CD4-positive, alpha-beta T cell (primary cell): ENCODE measurements at regions not wholly inside any gene's neighbourhood (a gene's known extent, or its start where the extent isn't known, plus 50 kb on each side); places are given as distances from the start of the nearest gene placed in this dataset.

Experiments used
- ATAC-seq: fragments of 200-7000 bp; cut with Tn5 transposase; one replicate; pipeline ENCODE4 v1.10.0; 2022; ENCODE audit warnings: mild to moderate bottlenecking; ENCODE audit not compliant: poor library complexity
- CTCF ChIA-PET: fragments of 350-600 bp; sonication (Branson Sonifier 250); formaldehyde crosslinking; loops from one replicate; lab custom pipeline; 2021; ENCODE audit warnings: antibody characterized with exemption, inconsistent platforms; lab: Charles Lee
- POLR2A ChIA-PET: fragments of 350-600 bp; sonication (Branson Sonifier 250); formaldehyde crosslinking; loops from one replicate; lab custom pipeline; 2021; ENCODE audit warnings: antibody characterized with exemption, inconsistent platforms; lab: Charles Lee
- DNase-seq, 14 experiments: peaks; one replicate each; pipeline ENCODE4 v3.0.0-alpha.2; 2013 to 2020; ENCODE audit warnings: mixed read lengths in 2 of 14
- H3K27ac ChIP-seq, 2 donors: one replicate each; pipeline versions ENCODE4 v1.5.1 to v1.7.0; 2013; ENCODE audit warnings: low read length in 2 of 2, low read depth in 1 of 2, mild to moderate bottlenecking in 1 of 2
- H3K27me3 ChIP-seq, 2 experiments: 1 replicate in 1 of 2; 2 replicates in 1 of 2; pipeline versions ENCODE4 v1.6.1 to v1.7.0; 2013; ENCODE audit warnings: low read length in 2 of 2, control low read depth in 1 of 2, mild to moderate bottlenecking in 1 of 2, moderate library complexity in 1 of 2; ENCODE audit not compliant: insufficient read depth in 2 of 2, control insufficient read depth in 1 of 2
- H3K36me3 ChIP-seq: one replicate; pipeline ENCODE4 v1.6.1; 2013; ENCODE audit warnings: low read length, control low read depth; ENCODE audit not compliant: insufficient read depth
- H3K4me1 ChIP-seq: one replicate; pipeline ENCODE4 v1.6.1; 2013; ENCODE audit warnings: low read length, control low read depth; ENCODE audit not compliant: insufficient read depth
- H3K4me3 ChIP-seq: one replicate; pipeline ENCODE4 v1.5.1; 2013; ENCODE audit warnings: mild to moderate bottlenecking, low read length, moderate library complexity
- H3K9me3 ChIP-seq, 2 experiments: 1 replicate in 1 of 2; 2 replicates in 1 of 2; pipeline versions ENCODE4 v1.6.1 to v1.7.0; 2013; ENCODE audit warnings: low read length in 2 of 2, mild to moderate bottlenecking in 2 of 2, control low read depth in 1 of 2, moderate library complexity in 1 of 2; ENCODE audit not compliant: control insufficient read depth in 1 of 2, insufficient read depth in 1 of 2
- H3K27ac Mint-ChIP-seq: one replicate; pipeline ENCODE4 v1.8.0; 2020; ENCODE audit warnings: mixed read lengths
- H3K27me3 Mint-ChIP-seq: one replicate; pipeline ENCODE4 v1.8.0; 2021; ENCODE audit warnings: mixed read lengths
- H3K36me3 Mint-ChIP-seq: one replicate; pipeline ENCODE4 v1.8.0; 2021; ENCODE audit warnings: low read depth, mixed read lengths
- H3K4me1 Mint-ChIP-seq: one replicate; pipeline ENCODE4 v1.8.0; 2021; ENCODE audit warnings: low read depth, mixed read lengths
- H3K4me3 Mint-ChIP-seq: one replicate; pipeline ENCODE4 v1.8.0; 2020; ENCODE audit warnings: mild to moderate bottlenecking, mixed read lengths
- H3K9me3 Mint-ChIP-seq: one replicate; pipeline ENCODE4 v1.8.0; 2020; ENCODE audit warnings: mixed read lengths
- intact Hi-C, 2 experiments: fragments of 100-400 bp; cut with DNase I in 1 of 2; cut with micrococcal nuclease in 1 of 2; formaldehyde crosslinking; loops; one replicate each; pipeline versions ENCODE4 v1.15.1 to v1.9.0; 2023 to 2025; cut with DNase I, micrococcal nuclease
- TF ChIP-seq, protein P1 (sequence below): fragments of 200-600 bp; IDR thresholded peaks from one replicate; pipeline ENCODE4 v1.8.0; 2022; ENCODE audit warnings: antibody characterized with exemption, mild to moderate bottlenecking

DNA sequence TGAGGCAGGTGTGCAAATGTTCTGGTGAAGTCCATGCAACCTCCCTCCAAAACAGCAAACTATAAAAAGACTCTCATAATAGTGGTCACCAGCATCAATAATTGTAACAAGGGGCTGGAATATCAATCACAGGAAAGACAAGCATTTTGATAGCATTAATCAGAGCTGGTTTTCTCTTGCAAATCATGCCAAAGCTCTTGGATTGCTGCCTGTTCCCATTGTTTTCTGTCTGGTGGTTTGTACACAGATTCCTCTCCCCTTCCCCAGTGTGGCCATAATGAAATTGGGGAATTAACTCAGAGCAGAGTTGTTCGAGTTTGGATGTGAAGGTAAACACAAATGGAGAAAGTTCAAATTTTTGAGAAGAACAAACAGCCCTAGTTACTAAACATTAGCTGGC lies 134.2 kb downstream of the CDCA7 start:
- TF ChIP-seq, protein P1, sequence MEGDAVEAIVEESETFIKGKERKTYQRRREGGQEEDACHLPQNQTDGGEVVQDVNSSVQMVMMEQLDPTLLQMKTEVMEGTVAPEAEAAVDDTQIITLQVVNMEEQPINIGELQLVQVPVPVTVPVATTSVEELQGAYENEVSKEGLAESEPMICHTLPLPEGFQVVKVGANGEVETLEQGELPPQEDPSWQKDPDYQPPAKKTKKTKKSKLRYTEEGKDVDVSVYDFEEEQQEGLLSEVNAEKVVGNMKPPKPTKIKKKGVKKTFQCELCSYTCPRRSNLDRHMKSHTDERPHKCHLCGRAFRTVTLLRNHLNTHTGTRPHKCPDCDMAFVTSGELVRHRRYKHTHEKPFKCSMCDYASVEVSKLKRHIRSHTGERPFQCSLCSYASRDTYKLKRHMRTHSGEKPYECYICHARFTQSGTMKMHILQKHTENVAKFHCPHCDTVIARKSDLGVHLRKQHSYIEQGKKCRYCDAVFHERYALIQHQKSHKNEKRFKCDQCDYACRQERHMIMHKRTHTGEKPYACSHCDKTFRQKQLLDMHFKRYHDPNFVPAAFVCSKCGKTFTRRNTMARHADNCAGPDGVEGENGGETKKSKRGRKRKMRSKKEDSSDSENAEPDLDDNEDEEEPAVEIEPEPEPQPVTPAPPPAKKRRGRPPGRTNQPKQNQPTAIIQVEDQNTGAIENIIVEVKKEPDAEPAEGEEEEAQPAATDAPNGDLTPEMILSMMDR: no peak
- Mint-ChIP-seq H3K9me3 (no peaks in the 10 kb centered on the region), H3K36me3 (no peaks in the 10 kb centered on the region), H3K27me3 (no peaks in the 10 kb centered on the region), H3K4me3 (no peak overlapping the region), H3K27ac (no peak overlapping the region), H3K4me1 (no peaks in the 10 kb centered on the region)
- ChIA-PET CTCF (no interaction called here), POLR2A (no interaction called here)
- ATAC-seq: no peak
- intact Hi-C loops: no loop called here
- no peaks in the 10 kb centered on the region for H3K4me1 ChIP-seq
- no peaks in the 10 kb centered on the region for H3K9me3 ChIP-seq
- no peak overlapping the region for H3K27ac ChIP-seq
- no peak for DNase-seq
- H3K36me3 ChIP-seq: no peaks in the 10 kb centered on the region
- H3K4me3 ChIP-seq: no peak overlapping the region
- no peaks in the 10 kb centered on the region for H3K27me3 ChIP-seq

- ATAC-seq: no peak
- Mint-ChIP-seq H3K4me3 (no peak overlapping the region), H3K27ac (no peak overlapping the region), H3K27me3 (no peaks in the 10 kb centered on the region), H3K9me3 (no peaks in the 10 kb centered on the region), H3K4me1 (no peaks in the 10 kb centered on the region), H3K36me3 (no peaks in the 10 kb centered on the region)
- CTCF ChIA-PET: no interaction called here
- intact Hi-C loops: no loop called here
- Histone ChIP-seq H3K27me3 (no peaks in the 10 kb centered on the region), H3K36me3 (no peaks in the 10 kb centered on the region), H3K9me3 (no peaks in the 10 kb centered on the region), H3K4me1 (no peaks in the 10 kb centered on the region), H3K27ac (no peak overlapping the region), H3K4me3 (no peak overlapping the region)
- POLR2A ChIA-PET: no interaction called here
- TF ChIP-seq, protein P1: no peak
- no peak for DNase-seq
Observed at GRCh38 chr2:173491418-173491817, 136.7 kb downstream of the CDCA7 start.

DNA sequence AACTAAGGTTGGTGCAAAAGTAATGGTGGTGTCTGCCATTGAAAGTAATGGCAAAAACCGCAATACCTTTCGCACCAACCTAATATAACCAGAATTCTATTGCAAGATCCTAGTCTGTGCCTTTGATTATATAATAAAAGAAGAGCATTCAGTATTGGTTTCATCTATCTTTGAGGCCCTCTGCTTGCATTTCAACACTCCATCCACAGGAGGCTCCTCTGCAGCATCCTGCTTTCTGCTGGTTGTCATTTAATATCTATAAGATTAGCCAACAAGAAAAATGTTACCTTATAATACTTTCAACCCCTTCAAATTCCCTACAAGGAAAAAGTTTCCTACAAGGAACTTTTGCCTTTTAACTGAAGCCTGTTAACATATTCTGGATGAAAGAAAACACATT lies 139.2 kb downstream of the CDCA7 start:
- Mint-ChIP-seq H3K36me3 (no peaks in the 10 kb centered on the region), H3K4me3 (no peak overlapping the region), H3K9me3 (no peaks in the 10 kb centered on the region), H3K27me3 (peaks cover 6% of the 10 kb centered on the region), H3K27ac (no peak overlapping the region), H3K4me1 (no peaks in the 10 kb centered on the region)
- ATAC-seq (no peak), DNase-seq (no peak)
- Histone ChIP-seq H3K4me3 (no peak overlapping the region), H3K27ac (no peak overlapping the region), H3K27me3 (no peaks in the 10 kb centered on the region), H3K36me3 (no peaks in the 10 kb centered on the region), H3K4me1 (no peaks in the 10 kb centered on the region), H3K9me3 (peaks cover 0 to 4% of the 10 kb centered on the region in 2 experiments)
- TF ChIP-seq, protein P1: no peak
- ChIA-PET POLR2A (no interaction called here), CTCF (no interaction called here)
- intact Hi-C loops: no loop called here
